ENCODE measurements at regions not wholly inside any gene's neighbourhood (a gene's known extent, or its start where the extent isn't known, plus 50 kb on each side); places are given as distances from the start of the nearest gene placed in this dataset.

DNA sequence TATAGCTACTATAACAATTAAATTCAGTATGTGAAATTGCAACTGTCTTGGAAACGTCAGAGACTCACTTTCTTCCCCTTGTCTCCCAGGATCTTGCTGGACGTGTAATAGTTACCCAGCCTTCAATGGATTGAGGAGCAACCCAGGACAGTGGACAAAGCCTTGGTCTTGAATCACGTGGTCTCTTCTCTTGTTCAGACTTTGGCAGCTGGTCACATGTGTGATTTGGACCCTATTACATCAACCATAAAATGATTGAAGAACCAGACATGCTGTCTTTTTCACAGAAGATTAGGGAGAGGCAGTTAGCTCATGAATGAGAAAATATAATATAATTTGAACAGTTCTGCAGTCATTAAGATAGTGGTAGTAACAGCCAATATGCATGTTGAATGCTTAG lies 1085.5 kb upstream of the RBFOX1 start:
- DNase-seq (ENCODE audit: low spot score), result no peak
- in situ Hi-C loops (cut with HindIII; ENCODE audit: low sequenced_read_pairs), result no loop called here

DNA sequence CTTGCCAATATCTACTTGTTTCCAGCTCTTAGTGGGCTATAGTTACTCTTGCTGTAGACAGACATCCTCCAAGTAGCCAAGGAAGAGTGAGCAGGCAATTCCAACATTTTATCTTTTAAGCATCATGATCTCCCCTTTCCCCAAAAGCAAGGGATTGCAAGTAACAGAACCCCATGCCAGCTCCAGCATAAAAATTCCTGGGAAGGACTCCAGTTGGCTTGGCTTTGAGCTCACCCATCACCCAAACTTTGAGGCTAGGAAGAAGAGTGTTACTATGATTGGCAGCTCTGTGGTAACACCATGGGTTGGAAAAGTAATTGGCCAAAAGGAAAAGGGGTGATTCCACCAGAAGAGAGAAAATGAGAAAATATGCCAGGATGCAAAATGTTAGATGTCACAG lies 1086.4 kb upstream of the RBFOX1 start:
- DNase-seq (ENCODE audit: low spot score), result no peak
- in situ Hi-C loops (cut with HindIII; ENCODE audit: low sequenced_read_pairs), result no loop called here

DNA sequence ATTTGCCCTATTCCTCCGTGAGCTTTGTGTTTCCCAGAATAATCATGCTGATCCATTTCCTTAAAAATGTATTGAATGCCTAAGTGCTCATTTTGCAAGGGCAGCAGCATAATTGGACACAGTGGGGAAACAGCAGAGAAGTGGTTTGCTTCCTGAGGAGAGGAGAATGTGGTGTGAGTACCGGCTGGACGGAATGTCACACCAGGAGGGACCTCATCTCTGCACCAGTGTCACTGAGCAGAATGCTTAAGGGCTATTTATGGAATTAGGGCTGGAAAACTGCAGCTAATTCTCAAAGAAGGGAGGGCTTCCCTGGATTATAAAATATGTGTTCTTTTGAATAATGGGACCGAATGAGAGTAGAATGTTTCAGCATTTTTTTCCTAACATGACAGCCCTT lies 1100.6 kb upstream of the RBFOX1 start:
- peak; percentile 89 for DNase-seq (ENCODE audit: low spot score)
- in situ Hi-C loops (cut with HindIII; ENCODE audit: low sequenced_read_pairs), result no loop called here

DNA sequence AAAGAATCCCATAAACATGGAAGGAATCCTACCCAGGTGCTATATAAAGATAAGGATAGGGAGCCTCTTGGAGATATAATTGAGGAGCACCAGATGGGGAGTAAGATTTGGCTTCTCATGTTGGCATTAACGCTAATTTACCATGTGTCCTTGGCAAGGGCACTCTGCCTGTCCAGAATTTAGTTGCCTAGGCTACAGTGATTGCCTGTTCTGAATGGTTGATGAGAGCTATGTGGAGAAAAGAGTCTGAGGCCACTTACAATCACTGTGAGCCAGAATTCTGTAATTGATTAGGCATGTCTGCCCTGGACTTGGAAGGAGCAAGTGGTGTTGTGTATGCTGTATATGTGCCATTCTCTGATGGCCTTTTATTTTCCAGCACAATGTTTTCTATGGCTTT lies 1101.2 kb upstream of the RBFOX1 start:
- DNase-seq (ENCODE audit: low spot score), result peak; percentile 93
- in situ Hi-C loops (cut with HindIII; ENCODE audit: low sequenced_read_pairs), result no loop called here

DNA sequence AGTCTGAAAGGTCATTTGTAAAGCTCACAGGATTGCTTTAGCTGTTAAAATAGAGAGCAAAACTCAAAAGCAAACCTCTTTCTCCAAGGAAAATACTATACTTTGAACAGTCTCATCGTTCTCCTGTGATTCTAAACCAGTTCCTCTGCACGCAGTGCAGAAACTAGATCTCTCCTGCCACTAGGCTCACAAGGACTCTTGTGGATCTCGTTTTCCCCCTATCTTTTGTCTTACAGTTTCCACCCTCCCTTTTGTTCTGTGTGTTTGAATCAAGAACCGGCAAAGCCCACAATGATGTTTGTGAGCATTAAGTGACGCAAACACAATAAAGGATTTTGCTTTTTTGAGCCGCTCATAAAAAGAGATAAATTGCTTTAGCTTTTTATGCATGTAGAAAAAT lies 1103.5 kb upstream of the RBFOX1 start:
- DNase-seq (ENCODE audit: low spot score), result no peak
- in situ Hi-C loops (cut with HindIII; ENCODE audit: low sequenced_read_pairs), result no loop called here

DNA sequence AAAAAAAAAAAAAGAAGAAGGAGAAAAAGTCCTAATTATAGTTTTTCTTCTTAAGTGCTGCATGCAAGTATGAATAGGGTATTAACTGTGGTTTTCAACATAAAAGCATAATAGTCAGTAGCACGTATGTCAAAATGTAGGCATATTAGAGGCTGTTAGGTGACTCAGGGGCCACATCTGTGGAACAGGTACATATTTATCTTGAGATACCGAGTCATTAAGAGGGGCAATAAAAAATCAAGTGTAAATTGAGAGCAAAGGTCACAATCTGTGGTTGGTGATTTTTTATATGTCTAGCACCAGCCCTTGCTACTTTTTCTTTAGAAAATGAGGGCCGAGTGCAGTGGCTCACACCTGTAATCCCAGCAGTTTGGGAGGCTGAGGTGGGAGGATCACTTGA lies 1113.8 kb upstream of the RBFOX1 start:
- no peak for DNase-seq (ENCODE audit: low spot score)
- in situ Hi-C loops (cut with HindIII; ENCODE audit: low sequenced_read_pairs), result no loop called here

DNA sequence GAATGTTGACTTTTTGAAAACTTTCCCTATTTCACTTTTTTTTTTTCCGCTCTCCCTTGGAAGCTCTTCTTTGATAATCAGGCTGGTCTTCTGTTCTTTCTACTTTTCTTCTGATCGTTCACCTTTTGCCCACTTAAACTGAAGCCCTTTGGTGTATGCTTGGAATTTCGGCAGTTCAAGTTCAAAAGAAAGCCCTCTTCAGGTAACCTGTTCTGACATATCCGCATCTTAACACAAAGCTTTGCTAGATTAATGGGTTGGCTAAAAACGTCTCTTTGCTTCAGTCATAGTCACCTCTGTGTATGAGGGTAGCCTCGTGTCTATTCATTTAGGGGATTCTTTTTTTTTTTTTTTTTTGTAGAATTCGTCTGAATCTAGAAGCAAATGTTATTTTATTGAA lies 1115.8 kb upstream of the RBFOX1 start:
- in situ Hi-C loops (cut with HindIII; ENCODE audit: low sequenced_read_pairs), result no loop called here

DNA sequence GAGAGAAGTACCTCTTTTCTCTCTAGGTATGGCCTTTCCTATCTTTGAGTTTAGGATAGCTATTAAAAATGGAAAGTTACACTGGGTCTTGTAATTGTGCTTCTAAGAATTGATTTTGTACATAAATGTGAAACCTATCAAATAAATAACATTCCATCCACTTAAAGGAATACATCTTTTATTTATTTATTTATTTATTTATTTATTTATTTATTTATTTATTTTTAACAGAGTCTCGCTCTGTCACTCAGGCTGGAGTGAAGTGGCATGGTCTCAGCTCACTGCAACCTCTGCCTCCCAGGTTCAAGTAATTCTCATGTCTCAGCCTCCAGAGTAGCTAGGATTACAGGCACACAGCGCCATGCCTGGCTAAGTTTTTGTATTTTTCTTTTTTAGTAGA lies 1114.0 kb upstream of the EEF2KMT start:
- in situ Hi-C loops (cut with HindIII; ENCODE audit: low sequenced_read_pairs), result no loop called here
- DNase-seq (ENCODE audit: low spot score), result no peak

More for the DNA sequence above, 1115.8 kb upstream of the RBFOX1 start:
- DNase-seq (ENCODE audit: low spot score), result no peak

DNA sequence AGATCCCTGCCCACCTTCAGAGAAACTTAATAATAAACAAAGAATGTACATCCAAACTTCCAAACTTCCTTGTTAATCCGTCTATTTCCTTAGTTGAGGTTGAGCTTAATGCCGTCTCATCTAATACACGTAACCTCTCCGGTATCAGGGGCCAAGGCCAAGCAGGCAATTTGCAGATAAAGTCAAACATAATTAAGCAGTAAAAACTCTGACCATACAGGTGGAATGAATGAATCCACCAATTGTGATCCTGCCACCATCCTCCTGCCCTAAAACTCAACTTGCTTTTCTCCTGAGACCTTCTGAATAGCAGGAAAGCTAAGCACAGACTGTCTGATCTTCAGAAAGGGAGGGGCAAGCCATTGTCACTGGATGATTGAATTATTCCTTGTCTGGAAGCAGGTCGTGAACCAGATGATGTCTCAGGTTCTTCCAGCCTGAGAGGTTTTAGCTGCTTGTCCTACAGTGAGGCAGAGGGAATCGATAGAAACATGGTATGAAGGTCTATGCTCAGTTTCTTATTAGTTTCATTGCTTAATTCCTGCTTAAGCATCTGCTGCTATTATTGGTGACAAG lies 1111.8 kb upstream of the EEF2KMT start:
- in situ Hi-C loops (cut with HindIII; ENCODE audit: low sequenced_read_pairs), result no loop called here
- no peak for DNase-seq (ENCODE audit: low spot score)

DNA sequence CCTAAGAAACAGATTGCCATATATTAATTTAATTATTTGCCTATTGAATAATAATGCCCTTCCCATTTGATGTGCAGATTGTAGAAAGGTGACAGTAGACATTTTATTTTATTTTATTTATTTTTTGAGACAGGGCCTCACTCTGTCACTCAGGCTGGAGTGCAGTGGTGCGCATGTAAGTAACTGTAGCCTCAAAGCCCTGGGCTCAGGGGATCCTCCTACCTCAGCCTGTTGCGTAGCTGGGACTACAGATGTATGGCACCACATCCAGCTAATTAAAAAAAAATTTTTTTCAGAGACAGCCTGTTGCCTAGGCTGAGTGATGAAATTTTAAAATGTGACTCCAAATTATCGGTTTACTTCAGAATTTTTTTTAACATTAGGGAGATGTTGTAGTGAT lies 1110.0 kb upstream of the EEF2KMT start:
- in situ Hi-C loops (cut with HindIII; ENCODE audit: low sequenced_read_pairs), result no loop called here

DNA sequence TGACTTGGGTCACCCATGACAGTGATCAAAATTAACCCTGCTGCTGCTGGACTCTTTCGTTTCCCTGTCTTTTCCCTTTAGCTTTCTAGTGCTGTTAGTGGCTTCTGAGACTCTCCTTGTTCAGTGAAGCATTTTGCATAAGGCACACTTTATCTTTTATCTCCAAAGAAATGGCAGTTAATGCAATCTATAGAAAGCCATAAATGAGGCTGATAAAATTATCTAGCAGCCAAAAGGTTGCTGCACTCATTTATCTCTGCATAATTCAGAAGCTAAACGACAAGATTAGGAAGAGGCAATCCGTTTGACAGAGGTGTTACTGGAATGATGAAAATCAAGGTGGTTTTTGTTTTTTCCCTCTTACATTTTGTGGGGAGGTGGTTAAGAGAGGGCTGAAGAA lies 1109.5 kb upstream of the EEF2KMT start:
- no peak for DNase-seq (ENCODE audit: low spot score)
- in situ Hi-C loops (cut with HindIII; ENCODE audit: low sequenced_read_pairs), result no loop called here

More for the DNA sequence above, 1110.0 kb upstream of the EEF2KMT start:
- no peak for DNase-seq (ENCODE audit: low spot score)

DNA sequence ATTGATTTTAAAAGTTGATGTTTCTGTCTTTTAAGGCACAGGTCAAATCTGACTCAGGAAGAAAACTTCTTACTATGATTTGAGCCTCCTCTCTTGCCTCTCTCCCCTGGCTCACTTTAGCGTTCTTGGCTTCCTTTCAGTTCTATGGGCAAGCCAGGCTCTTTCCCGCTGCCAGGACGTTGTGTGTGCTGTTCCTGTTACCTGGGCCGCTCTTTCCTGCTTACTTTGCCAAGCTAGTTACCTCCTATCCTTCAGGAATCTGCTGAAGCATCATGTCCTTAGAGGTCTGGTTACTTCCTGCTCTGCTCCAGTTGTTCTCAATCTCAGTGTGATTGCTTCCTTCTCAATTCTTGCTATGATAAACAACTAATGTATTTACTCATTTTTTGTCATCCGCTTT lies 1108.5 kb upstream of the EEF2KMT start:
- DNase-seq (ENCODE audit: low spot score), result peak; percentile 96
- in situ Hi-C loops (cut with HindIII; ENCODE audit: low sequenced_read_pairs), result no loop called here

DNA sequence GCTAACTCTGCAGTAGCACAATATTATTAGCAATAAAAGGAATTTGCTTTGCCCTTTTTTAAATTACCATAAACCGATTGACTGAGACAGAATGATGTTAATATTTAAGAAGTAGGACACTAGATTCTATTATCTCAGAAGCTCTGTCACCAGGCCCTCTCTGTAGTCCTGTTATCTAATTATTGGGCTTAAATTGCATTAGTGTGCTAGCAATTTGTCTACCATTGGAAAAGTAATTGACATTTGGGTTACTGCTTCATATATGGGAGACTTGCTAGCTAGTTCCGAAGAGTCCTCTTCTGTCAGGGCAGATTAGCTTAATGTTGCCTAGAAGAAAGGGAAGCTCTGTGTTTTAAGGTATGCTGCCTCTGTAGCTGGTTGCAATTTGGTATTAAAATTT lies 1107.3 kb upstream of the EEF2KMT start:
- in situ Hi-C loops (cut with HindIII; ENCODE audit: low sequenced_read_pairs), result no loop called here
- DNase-seq (ENCODE audit: low spot score), result no peak

DNA sequence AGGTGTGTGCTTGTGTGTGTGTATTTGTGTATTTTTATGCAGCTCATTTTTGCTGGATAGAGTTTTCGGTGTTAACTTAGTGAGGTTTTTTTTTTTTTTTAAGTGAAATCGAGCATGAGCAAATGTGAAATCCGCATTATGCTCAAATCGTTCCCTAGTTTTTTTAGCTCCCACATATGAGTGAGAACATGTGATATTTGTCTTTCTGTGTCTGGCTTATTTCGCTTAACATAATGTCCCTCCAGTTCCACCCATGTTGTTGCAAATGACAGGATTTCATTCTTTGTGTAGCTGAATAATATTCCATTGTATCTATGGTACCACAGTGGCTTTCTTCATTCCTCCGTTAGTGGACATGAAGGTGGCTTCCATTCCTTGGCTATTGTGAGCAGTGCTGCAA lies 1103.3 kb upstream of the EEF2KMT start:
- in situ Hi-C loops (cut with HindIII; ENCODE audit: low sequenced_read_pairs), result no loop called here
- no peak for DNase-seq (ENCODE audit: low spot score)

DNA sequence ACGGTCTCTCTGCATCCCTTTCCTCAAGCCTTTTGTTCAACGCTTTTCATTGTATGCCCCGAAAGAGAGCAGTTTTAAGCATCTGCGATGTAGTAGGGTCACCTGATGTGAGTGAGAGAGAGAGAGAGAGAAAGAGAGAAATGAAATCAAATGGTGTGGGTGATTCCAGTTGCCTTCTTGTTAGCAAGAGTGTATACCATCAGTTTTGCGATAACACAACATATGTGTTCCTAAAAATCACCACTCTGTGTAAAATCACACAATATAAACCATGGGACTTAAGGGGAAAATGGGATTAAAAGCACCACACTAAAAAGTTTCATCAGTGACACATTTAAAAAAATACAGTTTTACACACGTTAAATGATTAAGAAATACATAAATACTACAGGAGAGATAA lies 1102.7 kb upstream of the EEF2KMT start:
- in situ Hi-C loops (cut with HindIII; ENCODE audit: low sequenced_read_pairs), result no loop called here

DNA sequence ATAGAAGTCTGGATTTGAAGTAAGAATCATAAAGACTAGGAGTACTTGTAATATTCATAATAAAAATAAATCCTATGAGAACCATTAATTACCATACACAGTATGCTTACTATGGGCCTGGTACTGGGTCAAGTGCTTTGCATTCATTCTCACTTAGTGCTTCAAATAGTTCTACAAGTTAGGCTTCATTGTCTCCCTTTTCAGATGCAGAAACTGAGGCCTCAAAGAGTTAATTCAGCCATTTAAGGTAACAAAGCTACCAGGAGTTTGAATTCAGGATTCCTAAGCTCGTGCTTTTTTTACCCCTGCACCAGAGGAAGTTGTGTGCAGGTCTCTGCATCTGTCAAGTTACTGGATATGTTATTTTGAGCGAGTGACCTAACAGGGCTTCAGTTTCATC lies 1098.4 kb upstream of the EEF2KMT start:
- no peak for DNase-seq (ENCODE audit: low spot score)
- in situ Hi-C loops (cut with HindIII; ENCODE audit: low sequenced_read_pairs), result no loop called here

More for the DNA sequence above, 1102.7 kb upstream of the EEF2KMT start:
- no peak for DNase-seq (ENCODE audit: low spot score)

DNA sequence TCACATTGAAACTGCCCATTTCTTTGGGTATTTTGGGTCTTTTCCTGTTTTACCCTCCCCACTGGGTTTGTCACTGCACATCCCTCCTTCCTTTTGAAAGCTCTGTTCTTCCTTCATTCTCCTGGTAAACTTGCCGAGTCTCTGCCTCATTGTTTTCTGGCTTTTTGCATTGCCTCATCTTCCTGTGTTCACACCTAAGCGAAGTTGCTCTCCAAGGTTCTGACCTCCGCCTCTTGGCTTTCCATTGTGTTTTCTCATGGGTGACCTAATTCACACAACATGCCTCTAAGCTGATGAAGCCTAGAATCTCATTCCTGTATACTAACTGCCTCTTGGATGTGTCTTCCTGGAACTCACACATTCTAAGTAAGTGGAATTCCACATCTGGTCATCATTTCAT lies 1096.1 kb upstream of the EEF2KMT start:
- DNase-seq (ENCODE audit: low spot score), result no peak
- in situ Hi-C loops (cut with HindIII; ENCODE audit: low sequenced_read_pairs), result no loop called here

DNA sequence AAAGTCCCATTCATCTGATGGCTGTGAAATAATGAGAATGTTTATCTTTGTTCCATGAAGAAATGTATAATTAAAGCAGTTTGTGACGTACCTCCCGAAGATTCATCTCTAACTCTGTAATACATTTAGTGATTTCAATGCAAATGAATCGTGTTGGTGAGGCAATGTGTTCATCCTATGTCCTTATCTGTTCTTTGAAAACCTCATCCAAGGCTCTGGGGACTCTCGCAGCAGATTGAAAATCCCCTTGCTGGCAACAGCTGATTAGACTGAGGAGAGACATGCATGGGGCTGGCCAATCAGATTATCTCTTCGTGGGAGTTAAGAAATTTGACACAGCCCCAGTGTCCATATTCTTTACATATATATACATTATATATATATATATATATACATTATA lies 1095.4 kb upstream of the EEF2KMT start:
- in situ Hi-C loops (cut with HindIII; ENCODE audit: low sequenced_read_pairs), result no loop called here

DNA sequence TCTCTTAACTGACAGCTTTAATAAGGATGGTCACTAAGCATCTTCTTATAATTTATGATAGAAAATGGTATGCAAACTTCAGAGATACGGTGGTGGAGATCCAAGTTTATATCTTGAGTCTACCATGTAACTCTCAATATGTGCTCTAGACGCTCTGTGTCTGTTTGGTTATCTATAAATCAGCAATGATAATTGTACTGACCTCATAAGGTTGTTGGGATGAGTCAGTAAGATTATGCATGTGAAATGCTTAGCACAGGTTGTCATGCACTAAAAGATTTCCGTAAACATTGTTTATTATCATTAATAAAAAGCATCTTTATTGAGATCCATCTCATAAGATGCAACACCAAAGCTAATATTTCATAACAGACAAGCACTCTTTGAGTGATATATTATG lies 1094.9 kb upstream of the EEF2KMT start:
- no peak for DNase-seq (ENCODE audit: low spot score)
- in situ Hi-C loops (cut with HindIII; ENCODE audit: low sequenced_read_pairs), result no loop called here

More for the DNA sequence above, 1095.4 kb upstream of the EEF2KMT start:
- no peak for DNase-seq (ENCODE audit: low spot score)

DNA sequence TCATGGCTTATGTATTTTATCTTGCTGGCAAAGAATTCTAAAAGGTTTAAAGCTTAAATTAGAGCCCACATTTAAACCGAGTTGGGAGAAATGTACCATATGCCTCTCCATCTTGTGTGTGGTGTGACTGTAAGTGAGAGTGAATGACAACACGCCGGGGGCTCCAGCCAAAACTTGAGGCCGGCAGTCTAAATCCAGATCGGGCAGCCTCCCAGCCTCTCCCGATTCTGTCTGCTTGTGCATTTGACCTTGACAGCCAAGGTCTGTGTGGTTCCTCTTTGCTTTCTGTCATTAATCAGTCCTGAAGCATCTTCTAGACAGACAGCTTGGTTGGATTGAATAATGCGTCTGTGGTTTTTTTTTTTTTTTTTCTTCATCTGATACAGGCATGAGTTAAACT lies 1093.2 kb upstream of the EEF2KMT start:
- in situ Hi-C loops (cut with HindIII; ENCODE audit: low sequenced_read_pairs), result no loop called here
- DNase-seq (ENCODE audit: low spot score), result peak; percentile 76

DNA sequence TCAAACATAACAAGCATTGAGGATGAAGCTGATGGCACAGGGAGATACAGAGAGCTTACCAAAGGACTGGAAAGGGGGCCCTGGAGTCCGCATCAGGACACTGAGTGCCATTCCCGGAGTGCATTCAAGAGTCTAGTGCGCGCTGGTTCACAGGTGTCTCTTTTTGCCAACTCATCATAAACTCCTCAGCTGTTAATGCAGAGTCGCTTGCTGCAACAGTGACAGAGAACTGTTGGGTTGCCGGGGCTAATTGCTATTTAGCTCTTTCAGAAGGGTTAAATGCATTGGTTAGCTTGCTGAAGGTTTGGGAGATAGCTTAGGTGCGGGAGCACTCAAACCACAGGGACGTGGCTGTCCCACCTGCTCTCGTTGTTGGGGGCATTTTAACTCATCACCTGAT lies 1091.6 kb upstream of the EEF2KMT start:
- no peak for DNase-seq (ENCODE audit: low spot score)
- in situ Hi-C loops (cut with HindIII; ENCODE audit: low sequenced_read_pairs), result no loop called here

DNA sequence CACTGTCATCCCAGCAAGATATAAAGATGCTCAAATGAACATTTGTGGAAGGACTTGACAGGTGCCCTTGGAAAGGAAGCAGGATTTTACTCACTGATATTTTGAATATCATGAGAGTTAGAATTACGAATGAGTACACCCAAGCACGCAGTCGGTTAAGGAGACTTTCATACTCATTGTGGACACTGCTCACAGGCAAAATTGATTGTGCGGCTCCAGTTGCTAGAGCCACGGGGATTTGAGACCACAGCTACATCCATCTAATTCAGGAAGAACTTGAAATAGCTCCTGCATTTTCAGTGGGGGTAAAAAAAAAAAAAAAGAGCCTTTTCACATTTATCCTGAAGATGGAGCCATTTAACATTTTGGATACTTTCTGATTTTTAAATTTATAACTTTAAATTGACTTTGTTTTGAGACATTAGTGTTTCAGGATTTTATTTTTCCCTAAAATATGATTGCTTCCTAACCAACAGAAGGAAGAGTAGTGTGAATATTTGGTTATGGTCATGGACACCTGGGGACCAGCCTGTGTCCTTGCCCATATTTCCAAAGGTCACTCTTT lies 1080.1 kb upstream of the EEF2KMT start:
- DNase-seq (ENCODE audit: low spot score), result no peak
- in situ Hi-C loops (cut with HindIII; ENCODE audit: low sequenced_read_pairs), result no loop called here

Data from G401 (cell line).